MM.1S (cell line): ENCODE measurements at regions not wholly inside any gene's neighbourhood (a gene's known extent, or its start where the extent isn't known, plus 50 kb on each side); places are given as distances from the start of the nearest gene placed in this dataset.

Experiments used
- DNase-seq: peaks from one replicate; pipeline ENCODE4 v3.0.0-alpha.2; 2015
- H2AFZ ChIP-seq: fragments of 300-600 bp; sonication (generic); 2 replicates; pipeline ENCODE4 v1.6.0; 2016; ENCODE audit warnings: antibody characterized with exemption, low read length
- H3F3A ChIP-seq: fragments of 300-600 bp; sonication (generic); 2 replicates; pipeline ENCODE4 v1.6.1; 2016; ENCODE audit warnings: mild to moderate bottlenecking, antibody characterized with exemption, low read length, moderate library complexity, mixed read lengths; ENCODE audit not compliant: insufficient read depth
- H3K27ac ChIP-seq: fragments of 300-600 bp; sonication (generic); 2 replicates; pipeline ENCODE4 v1.5.1; 2016; ENCODE audit warnings: mild to moderate bottlenecking, low read length
- H3K27me3 ChIP-seq: fragments of 300-600 bp; sonication (generic); replicated peaks from 2 replicates; pipeline ENCODE4 v1.6.0; 2016; ENCODE audit warnings: low read length; ENCODE audit not compliant: insufficient read depth
- H3K36me3 ChIP-seq: fragments of 300-600 bp; sonication (generic); replicated peaks from 2 replicates; pipeline ENCODE4 v1.6.1; 2016; ENCODE audit warnings: mild to moderate bottlenecking, low read length, mixed read lengths; ENCODE audit not compliant: insufficient read depth
- H3K4me1 ChIP-seq: fragments of 300-600 bp; sonication (generic); 2 replicates; pipeline ENCODE4 v1.6.1; 2016; ENCODE audit warnings: low read length, mixed read lengths
- H3K4me2 ChIP-seq: fragments of 300-600 bp; sonication (generic); 2 replicates; pipeline ENCODE4 v1.6.0; 2016; ENCODE audit warnings: low read depth, low read length
- H3K4me3 ChIP-seq: fragments of 300-600 bp; sonication (generic); 2 replicates; pipeline ENCODE4 v1.5.1; 2016; ENCODE audit warnings: low read length, mixed read lengths
- H3K79me2 ChIP-seq: fragments of 300-600 bp; sonication (generic); 2 replicates; pipeline ENCODE4 v1.6.1; 2016; ENCODE audit warnings: mixed run types, low read length, mixed read lengths
- H3K9ac ChIP-seq: fragments of 300-600 bp; sonication (generic); 2 replicates; pipeline ENCODE4 v1.6.1; 2016; ENCODE audit warnings: low read length, mixed read lengths
- H3K9me2 ChIP-seq: fragments of 300-600 bp; sonication (generic); replicated peaks from 2 replicates; pipeline ENCODE4 v1.6.1; 2016; ENCODE audit warnings: mild to moderate bottlenecking, low read length, mixed read lengths; ENCODE audit not compliant: insufficient read depth
- H3K9me3 ChIP-seq: fragments of 300-600 bp; sonication (generic); replicated peaks from 2 replicates; pipeline ENCODE4 v1.6.1; 2016; ENCODE audit warnings: mild to moderate bottlenecking, low read length, mixed read lengths; ENCODE audit not compliant: insufficient read depth
- H4K20me1 ChIP-seq: fragments of 300-600 bp; sonication (generic); 2 replicates; pipeline ENCODE4 v1.6.1; 2016; ENCODE audit warnings: mild to moderate bottlenecking, low read length, moderate library complexity, mixed read lengths; ENCODE audit not compliant: insufficient read depth
- EZH2 ChIP-seq: fragments of 300-600 bp; sonication (generic); optimal IDR thresholded peaks from 2 replicates; pipeline ENCODE3; 2017; ENCODE audit warnings: low read depth, mild to moderate bottlenecking, antibody characterized with exemption, low read length, mixed read lengths
- EZH2phosphoT487 ChIP-seq: fragments of 300-600 bp; sonication (generic); IDR thresholded peaks from 2 replicates; pipeline ENCODE4 v1.6.1; 2018; ENCODE audit warnings: antibody characterized with exemption, low read length
- TF ChIP-seq, protein P1 (sequence below): fragments of 300-600 bp; sonication (generic); IDR thresholded peaks from 2 replicates; pipeline ENCODE4 v1.5.1; 2016; ENCODE audit warnings: antibody characterized with exemption, low read length, mixed read lengths

DNA sequence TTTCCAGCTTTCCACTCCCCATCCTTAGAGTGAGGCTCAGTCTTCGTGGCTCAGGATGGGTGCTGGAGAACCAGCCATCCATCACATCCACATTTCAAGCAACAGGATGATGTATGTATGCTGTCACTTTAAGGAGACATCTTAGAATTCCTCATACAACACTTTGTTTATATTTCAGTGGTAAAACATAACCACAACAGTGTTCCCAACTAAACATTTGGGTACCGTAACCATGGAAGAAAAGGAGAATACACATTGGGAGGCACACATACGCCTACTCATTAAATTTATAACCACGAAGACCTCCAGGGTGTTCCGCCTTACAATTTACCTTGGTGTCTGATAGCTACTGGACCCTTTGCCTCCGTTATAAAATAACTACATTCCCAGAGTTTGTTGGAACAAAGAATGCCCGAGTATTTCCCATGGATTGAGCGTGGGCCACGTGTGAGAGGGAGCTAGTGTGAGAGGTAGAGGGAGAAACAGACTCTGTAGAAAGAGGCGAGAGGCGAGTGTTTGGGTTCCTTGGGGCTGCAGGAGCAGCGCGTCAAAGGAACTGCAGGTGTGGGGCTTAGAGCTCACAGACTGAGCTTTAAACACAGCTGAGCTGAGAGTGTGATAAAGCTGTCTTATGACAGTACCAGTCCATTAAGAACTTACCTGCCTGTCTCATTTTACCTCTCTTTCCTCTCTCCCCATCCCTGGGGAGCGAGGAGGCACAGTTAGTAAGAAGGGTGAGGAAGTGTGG is 111.5 kb upstream of the USP24 start:
- no peaks in the 10 kb centered on the region for H3K9me3 ChIP-seq
- DNase-seq, result no peak
- no peaks in the 10 kb centered on the region for H3K27me3 ChIP-seq
- H3K9me2 ChIP-seq, result no peaks in the 10 kb centered on the region
- TF ChIP-seq, protein P1, sequence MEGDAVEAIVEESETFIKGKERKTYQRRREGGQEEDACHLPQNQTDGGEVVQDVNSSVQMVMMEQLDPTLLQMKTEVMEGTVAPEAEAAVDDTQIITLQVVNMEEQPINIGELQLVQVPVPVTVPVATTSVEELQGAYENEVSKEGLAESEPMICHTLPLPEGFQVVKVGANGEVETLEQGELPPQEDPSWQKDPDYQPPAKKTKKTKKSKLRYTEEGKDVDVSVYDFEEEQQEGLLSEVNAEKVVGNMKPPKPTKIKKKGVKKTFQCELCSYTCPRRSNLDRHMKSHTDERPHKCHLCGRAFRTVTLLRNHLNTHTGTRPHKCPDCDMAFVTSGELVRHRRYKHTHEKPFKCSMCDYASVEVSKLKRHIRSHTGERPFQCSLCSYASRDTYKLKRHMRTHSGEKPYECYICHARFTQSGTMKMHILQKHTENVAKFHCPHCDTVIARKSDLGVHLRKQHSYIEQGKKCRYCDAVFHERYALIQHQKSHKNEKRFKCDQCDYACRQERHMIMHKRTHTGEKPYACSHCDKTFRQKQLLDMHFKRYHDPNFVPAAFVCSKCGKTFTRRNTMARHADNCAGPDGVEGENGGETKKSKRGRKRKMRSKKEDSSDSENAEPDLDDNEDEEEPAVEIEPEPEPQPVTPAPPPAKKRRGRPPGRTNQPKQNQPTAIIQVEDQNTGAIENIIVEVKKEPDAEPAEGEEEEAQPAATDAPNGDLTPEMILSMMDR, result no peak
- no peak for TF ChIP-seq EZH2phosphoT487
- no peak for TF ChIP-seq EZH2
- H3K4me1 ChIP-seq, result no peaks in the 10 kb centered on the region
- no peak overlapping the region for H3K4me3 ChIP-seq
- no peaks in the 10 kb centered on the region for H3K36me3 ChIP-seq
- H4K20me1 ChIP-seq, result no peaks in the 10 kb centered on the region
- no peaks in the 10 kb centered on the region for H3F3A ChIP-seq
- H3K79me2 ChIP-seq, result no peaks in the 10 kb centered on the region
- H3K4me2 ChIP-seq, result no peak overlapping the region
- no peak overlapping the region for H2AFZ ChIP-seq
- no peak overlapping the region for H3K27ac ChIP-seq
- H3K9ac ChIP-seq, result no peak overlapping the region

DNA sequence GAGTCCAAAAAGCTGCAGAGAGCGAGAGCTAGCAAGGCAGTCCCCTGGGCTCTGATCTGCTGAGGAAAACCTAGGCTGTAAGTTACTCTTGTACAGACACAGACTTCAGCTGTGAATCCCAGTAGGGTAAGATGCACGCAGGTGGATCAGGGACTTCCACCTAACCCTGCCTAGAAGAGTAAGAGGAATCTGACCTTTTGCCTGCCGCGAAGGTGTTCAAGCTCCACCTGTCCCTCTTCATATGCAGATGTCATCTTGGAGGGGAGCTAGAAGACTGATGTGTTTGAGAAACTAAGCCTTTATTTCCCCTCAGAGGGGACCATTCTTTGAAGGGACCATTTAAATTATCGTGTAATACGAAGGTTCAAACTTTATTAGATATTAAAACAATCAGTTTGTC is 108.6 kb upstream of the USP24 start:
- no peak overlapping the region for H3K9ac ChIP-seq
- DNase-seq, result no peak
- no peaks in the 10 kb centered on the region for H3K9me2 ChIP-seq
- H3K9me3 ChIP-seq, result no peaks in the 10 kb centered on the region
- H3F3A ChIP-seq, result no peaks in the 10 kb centered on the region
- H4K20me1 ChIP-seq, result no peaks in the 10 kb centered on the region
- H3K36me3 ChIP-seq, result no peaks in the 10 kb centered on the region
- H3K4me2 ChIP-seq, result no peak overlapping the region
- TF ChIP-seq EZH2phosphoT487, result no peak
- H3K27ac ChIP-seq, result no peak overlapping the region
- no peaks in the 10 kb centered on the region for H3K27me3 ChIP-seq
- no peaks in the 10 kb centered on the region for H3K79me2 ChIP-seq
- no peaks in the 10 kb centered on the region for H3K4me1 ChIP-seq
- no peak overlapping the region for H3K4me3 ChIP-seq
- H2AFZ ChIP-seq, result no peak overlapping the region

DNA sequence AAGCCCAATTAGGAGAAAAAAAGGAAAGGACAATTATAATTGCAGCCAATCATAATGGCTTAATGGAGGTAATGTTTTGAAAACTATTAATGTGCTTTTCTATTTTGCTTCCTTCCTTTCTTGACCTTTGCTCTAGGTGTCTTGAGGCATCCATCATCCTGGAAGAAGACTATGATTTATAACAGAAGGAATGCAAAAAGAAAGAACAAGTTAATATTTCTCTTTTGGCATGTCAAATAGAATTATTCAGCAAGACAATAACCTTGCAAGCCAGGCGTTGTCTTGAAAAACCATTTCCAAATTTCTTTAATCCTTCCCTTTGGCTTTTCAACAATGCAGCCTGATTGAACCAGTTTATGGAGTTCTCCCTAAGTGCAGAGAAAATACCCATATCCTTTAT is 107.7 kb upstream of the USP24 start:
- H3K79me2 ChIP-seq, result no peaks in the 10 kb centered on the region
- no peak overlapping the region for H2AFZ ChIP-seq
- H3K36me3 ChIP-seq, result no peaks in the 10 kb centered on the region
- no peaks in the 10 kb centered on the region for H3K27me3 ChIP-seq
- no peaks in the 10 kb centered on the region for H4K20me1 ChIP-seq
- no peak overlapping the region for H3K4me3 ChIP-seq
- no peak overlapping the region for H3K27ac ChIP-seq
- H3K4me2 ChIP-seq, result no peak overlapping the region
- H3F3A ChIP-seq, result no peaks in the 10 kb centered on the region
- H3K4me1 ChIP-seq, result no peaks in the 10 kb centered on the region
- no peaks in the 10 kb centered on the region for H3K9me3 ChIP-seq
- H3K9me2 ChIP-seq, result no peaks in the 10 kb centered on the region
- no peak for TF ChIP-seq EZH2phosphoT487
- TF ChIP-seq EZH2, result no peak
- TF ChIP-seq, protein P1, result no peak
- H3K9ac ChIP-seq, result no peak overlapping the region
- DNase-seq, result no peak

DNA sequence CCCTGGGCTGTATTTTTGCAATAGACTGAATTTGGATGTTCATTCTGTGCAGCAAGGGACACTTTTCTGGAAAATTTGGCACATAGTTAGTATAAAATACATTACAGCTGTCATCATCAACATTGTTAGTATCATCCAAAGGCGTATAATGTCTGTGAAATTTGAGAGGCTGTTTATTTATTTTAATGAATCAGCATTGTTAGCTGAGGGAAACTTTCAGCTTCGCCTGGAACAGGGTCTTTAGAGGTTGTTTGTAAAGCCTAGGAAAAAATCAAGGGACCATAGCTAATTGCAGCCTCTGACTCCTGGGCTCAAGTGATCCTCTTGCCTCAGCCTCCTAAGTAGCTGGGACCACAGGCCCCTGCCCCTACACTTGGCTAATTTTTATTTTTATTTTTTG is 106.8 kb upstream of the USP24 start:
- Histone ChIP-seq H4K20me1 (no peaks in the 10 kb centered on the region), H3K4me3 (no peak overlapping the region), H3K9ac (no peak overlapping the region), H3K4me2 (no peak overlapping the region), H3K4me1 (no peaks in the 10 kb centered on the region), H3K36me3 (no peaks in the 10 kb centered on the region), H2AFZ (no peak overlapping the region), H3K9me2 (no peaks in the 10 kb centered on the region), H3F3A (no peaks in the 10 kb centered on the region), H3K9me3 (no peaks in the 10 kb centered on the region), H3K79me2 (no peaks in the 10 kb centered on the region), H3K27me3 (no peaks in the 10 kb centered on the region), H3K27ac (no peak overlapping the region)
- TF ChIP-seq EZH2phosphoT487, result no peak
- no peak for TF ChIP-seq EZH2
- TF ChIP-seq, protein P1, result no peak
- DNase-seq, result no peak
